Sigmoid colon (tissue), 4 donors: ENCODE measurements at regions not wholly inside any gene's neighbourhood (a gene's known extent, or its start where the extent isn't known, plus 50 kb on each side); places are given as distances from the start of the nearest gene placed in this dataset.
A peak's percentile ranks its signal among the peaks of the same experiment; 100 is the strongest.

Source experiments
- CTCF ChIP-seq, 4 experiments: fragments of 450-650 bp in 3 of 4; fragments of 200-600 bp in 1 of 4; IDR thresholded peaks; one replicate each; pipeline ENCODE4 v1.5.1; 2016 to 2019; ENCODE audit warnings: antibody characterized with exemption in 4 of 4, mild to moderate bottlenecking in 3 of 4, moderate library complexity in 2 of 4
- EP300 ChIP-seq, 4 donors: sonication (generic); formaldehyde crosslinking; IDR thresholded peaks; one replicate each; pipeline ENCODE4 v1.6.1; 2017; ENCODE audit warnings: antibody characterized with exemption in 4 of 4
- POLR2A ChIP-seq, 2 donors: fragments of 450-650 bp; IDR thresholded peaks; one replicate each; pipeline ENCODE4 v1.6.1; 2016; ENCODE audit warnings: antibody characterized with exemption in 2 of 2, mild to moderate bottlenecking in 2 of 2, moderate library complexity in 2 of 2
- POLR2AphosphoS5 ChIP-seq, 4 donors: sonication (generic); formaldehyde crosslinking; IDR thresholded peaks; one replicate each; pipeline ENCODE4 v1.6.1; 2017; ENCODE audit warnings: antibody characterized with exemption in 4 of 4

- peak in 1 of 4 donors; percentile 55 for TF ChIP-seq POLR2AphosphoS5 (IDR thresholded peaks at IDR 0.05)
- TF ChIP-seq EP300 (IDR thresholded peaks at IDR 0.05), result no peak
- TF ChIP-seq CTCF (IDR thresholded peaks at IDR 0.05), result no peak
- no peak for TF ChIP-seq POLR2A (IDR thresholded peaks at IDR 0.05)
Measured at GRCh38 chr12:114134922-114135321, 168.8 kb upstream of the RBM19 start.
